Ascending aorta (tissue), 2 donors: ENCODE measurements at regions not wholly inside any gene's neighbourhood (a gene's known extent, or its start where the extent isn't known, plus 50 kb on each side); places are given as distances from the start of the nearest gene placed in this dataset.

Experiments used
- DNase-seq, 2 donors: peaks; one replicate each; pipeline ENCODE4 v3.0.0-alpha.2; 2019; ENCODE audit warnings: low spot score in 2 of 2
- H3K27ac ChIP-seq, 2 donors: fragments of 200-600 bp; sonication (generic); one replicate each; pipeline ENCODE4 v1.5.1; 2016 to 2017; ENCODE audit warnings: mild to moderate bottlenecking in 1 of 2
- H3K27me3 ChIP-seq: fragments of 200-600 bp; sonication (generic); one replicate; pipeline ENCODE4 v1.5.1; 2017
- H3K36me3 ChIP-seq, 2 donors: fragments of 200-600 bp; sonication (generic); one replicate each; pipeline ENCODE4 v1.5.1; 2016
- H3K4me1 ChIP-seq, 2 donors: fragments of 200-600 bp; sonication (generic); one replicate each; pipeline ENCODE4 v1.5.1; 2016 to 2017; ENCODE audit warnings: mild to moderate bottlenecking in 1 of 2
- H3K4me3 ChIP-seq, 2 donors: fragments of 200-600 bp; sonication (generic); one replicate each; pipeline ENCODE4 v1.5.1; 2016 to 2017; ENCODE audit warnings: mild to moderate bottlenecking in 1 of 2
- H3K9me3 ChIP-seq, 2 donors: fragments of 200-600 bp; sonication (generic); one replicate each; pipeline ENCODE4 v1.5.1; 2016
- intact Hi-C: fragments of 100-400 bp; cut with DNase I; formaldehyde crosslinking; loops from one replicate; pipeline ENCODE4 v1.15.1; 2023
- TF ChIP-seq, protein P1 (sequence below), 3 experiments: fragments of 200-600 bp in 2 of 3; fragments of 450-650 bp in 1 of 3; sonication (generic) in 2 of 3; IDR thresholded peaks; one replicate each; pipeline ENCODE4 v1.5.1; 2016 to 2019; ENCODE audit warnings: antibody characterized with exemption in 3 of 3, mild to moderate bottlenecking in 1 of 3, moderate library complexity in 1 of 3

DNA sequence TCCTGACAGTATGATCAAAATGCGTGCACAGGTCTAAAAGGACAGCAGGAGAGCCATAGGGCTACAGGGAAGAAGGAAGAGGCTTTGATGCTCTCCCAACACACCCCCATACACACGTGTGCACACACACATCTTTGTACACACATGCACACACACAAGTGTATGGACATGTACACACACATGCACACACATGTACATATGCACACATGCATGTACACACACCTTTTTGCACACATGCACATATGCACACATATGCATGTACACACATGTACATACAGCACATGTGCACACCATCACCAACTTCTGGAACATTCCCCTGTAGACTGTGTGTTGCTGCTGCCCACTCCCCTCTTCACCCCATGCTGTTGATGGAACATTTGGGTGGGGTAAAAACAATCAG is 255.6 kb upstream of the CTBP2 start:
- H3K36me3 ChIP-seq, result no peaks in the 10 kb centered on the region
- DNase-seq, result no peak

GRCh38 chr10:125415006-125415633 is 254.8 kb upstream of the CTBP2 start:
- Histone ChIP-seq H3K9me3 (no peaks in the 10 kb centered on the region), H3K36me3 (no peaks in the 10 kb centered on the region), H3K27ac (no peak overlapping the region), H3K4me1 (no peaks in the 10 kb centered on the region), H3K27me3 (no peaks in the 10 kb centered on the region), H3K4me3 (no peak overlapping the region)
- TF ChIP-seq, protein P1, sequence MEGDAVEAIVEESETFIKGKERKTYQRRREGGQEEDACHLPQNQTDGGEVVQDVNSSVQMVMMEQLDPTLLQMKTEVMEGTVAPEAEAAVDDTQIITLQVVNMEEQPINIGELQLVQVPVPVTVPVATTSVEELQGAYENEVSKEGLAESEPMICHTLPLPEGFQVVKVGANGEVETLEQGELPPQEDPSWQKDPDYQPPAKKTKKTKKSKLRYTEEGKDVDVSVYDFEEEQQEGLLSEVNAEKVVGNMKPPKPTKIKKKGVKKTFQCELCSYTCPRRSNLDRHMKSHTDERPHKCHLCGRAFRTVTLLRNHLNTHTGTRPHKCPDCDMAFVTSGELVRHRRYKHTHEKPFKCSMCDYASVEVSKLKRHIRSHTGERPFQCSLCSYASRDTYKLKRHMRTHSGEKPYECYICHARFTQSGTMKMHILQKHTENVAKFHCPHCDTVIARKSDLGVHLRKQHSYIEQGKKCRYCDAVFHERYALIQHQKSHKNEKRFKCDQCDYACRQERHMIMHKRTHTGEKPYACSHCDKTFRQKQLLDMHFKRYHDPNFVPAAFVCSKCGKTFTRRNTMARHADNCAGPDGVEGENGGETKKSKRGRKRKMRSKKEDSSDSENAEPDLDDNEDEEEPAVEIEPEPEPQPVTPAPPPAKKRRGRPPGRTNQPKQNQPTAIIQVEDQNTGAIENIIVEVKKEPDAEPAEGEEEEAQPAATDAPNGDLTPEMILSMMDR (IDR thresholded peaks at IDR 0.05), result no peak
- DNase-seq, result no peak
- intact Hi-C loops, result no loop called here

More for the DNA sequence above, 255.6 kb upstream of the CTBP2 start:
- TF ChIP-seq, protein P1 (IDR thresholded peaks at IDR 0.05), result no peak
- H3K4me3 ChIP-seq, result no peak overlapping the region
- no peaks in the 10 kb centered on the region for H3K4me1 ChIP-seq
- no peaks in the 10 kb centered on the region for H3K9me3 ChIP-seq
- intact Hi-C loops, result no loop called here
- H3K27me3 ChIP-seq, result no peaks in the 10 kb centered on the region
- no peak overlapping the region for H3K27ac ChIP-seq

DNA sequence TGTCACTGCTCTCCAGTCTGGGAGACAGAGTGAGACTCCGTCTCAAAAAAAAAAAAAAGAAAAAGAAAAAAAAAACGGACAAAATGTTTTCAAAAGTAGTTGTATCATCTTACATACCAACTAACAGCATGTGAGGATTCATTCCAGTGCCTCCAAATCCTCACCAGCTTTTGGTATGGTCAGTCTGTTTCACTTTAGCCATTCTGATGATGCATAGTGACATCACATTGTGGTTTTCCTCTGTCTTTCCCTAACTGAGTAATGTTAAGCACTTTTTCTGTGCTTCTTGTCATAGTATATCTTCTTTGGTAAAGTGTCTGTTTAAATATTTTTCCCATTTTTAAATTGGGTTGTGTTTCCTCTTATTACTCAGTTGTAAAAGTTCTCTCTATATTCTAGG is 251.4 kb upstream of the CTBP2 start:
- Histone ChIP-seq H3K36me3 (no peaks in the 10 kb centered on the region), H3K9me3 (no peaks in the 10 kb centered on the region), H3K4me1 (no peaks in the 10 kb centered on the region), H3K27ac (no peak overlapping the region), H3K4me3 (no peak overlapping the region), H3K27me3 (no peaks in the 10 kb centered on the region)
- intact Hi-C loops, result no loop called here
- TF ChIP-seq, protein P1 (IDR thresholded peaks at IDR 0.05), result no peak
- no peak for DNase-seq

DNA sequence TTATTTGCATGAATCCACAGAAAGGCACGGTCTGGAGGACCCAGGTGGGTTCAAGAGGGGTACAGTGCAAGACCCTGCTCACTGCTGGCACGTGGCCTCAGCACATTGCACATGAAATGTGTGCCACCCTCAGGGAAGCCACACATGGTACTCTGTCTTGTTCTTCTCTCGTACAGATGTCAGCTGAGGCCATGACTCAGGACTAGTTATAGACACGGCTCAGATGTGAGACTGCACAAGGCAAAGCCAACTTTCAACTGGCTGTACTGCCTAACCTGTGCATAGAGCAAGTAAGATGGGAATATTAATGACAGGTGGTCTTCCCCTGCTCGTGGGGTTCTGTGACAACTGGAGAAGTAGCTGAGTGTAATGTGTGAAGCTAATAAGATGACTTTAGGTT is 249.4 kb upstream of the CTBP2 start:
- H3K27me3 ChIP-seq, result no peaks in the 10 kb centered on the region
- H3K9me3 ChIP-seq, result peaks cover 0 to 3% of the 10 kb centered on the region in 2 donors
- no peaks in the 10 kb centered on the region for H3K4me1 ChIP-seq
- H3K36me3 ChIP-seq, result no peaks in the 10 kb centered on the region
- H3K4me3 ChIP-seq, result no peak overlapping the region
- no peak overlapping the region for H3K27ac ChIP-seq
- TF ChIP-seq, protein P1 (IDR thresholded peaks at IDR 0.05), result no peak
- no peak for DNase-seq
- intact Hi-C loops, result no loop called here

DNA sequence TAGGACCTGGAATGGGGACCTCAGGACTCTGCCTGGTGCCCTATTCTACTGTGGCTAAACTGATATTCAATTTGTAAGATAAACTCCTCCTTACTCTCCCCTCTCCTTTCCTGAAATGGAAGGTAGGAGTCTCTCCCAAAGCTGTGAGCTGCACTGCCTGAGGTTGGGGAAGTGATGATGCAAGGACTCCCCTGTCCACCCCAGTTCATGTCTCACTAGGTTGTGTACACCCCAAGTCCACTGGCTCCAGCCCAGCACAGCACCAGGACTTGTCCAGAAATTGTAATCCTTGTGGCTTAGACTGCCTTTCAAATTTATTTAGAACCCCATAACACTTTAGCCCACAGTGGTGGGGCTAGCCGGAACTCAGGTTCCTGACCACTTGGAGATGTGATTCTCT is 247.2 kb upstream of the CTBP2 start:
- TF ChIP-seq, protein P1 (IDR thresholded peaks at IDR 0.05), result no peak
- H3K9me3 ChIP-seq, result peaks cover 0 to 3% of the 10 kb centered on the region in 2 donors
- intact Hi-C loops, result no loop called here
- no peaks in the 10 kb centered on the region for H3K27me3 ChIP-seq
- H3K27ac ChIP-seq, result no peak overlapping the region
- DNase-seq, result no peak
- H3K36me3 ChIP-seq, result no peaks in the 10 kb centered on the region
- H3K4me3 ChIP-seq, result no peak overlapping the region
- H3K4me1 ChIP-seq, result no peaks in the 10 kb centered on the region
